ENCODE measurements at regions not wholly inside any gene's neighbourhood (a gene's known extent, or its start where the extent isn't known, plus 50 kb on each side); places are given as distances from the start of the nearest gene placed in this dataset.
A peak's percentile ranks its signal among the peaks of the same experiment; 100 is the strongest.

- Histone ChIP-seq H2BK12ac (ENCODE audit: low read depth, low read length) (no peak overlapping the region), H3K23me2 (ENCODE audit: low read depth, low read length) (peaks cover 12% of the 10 kb centered on the region; the same call in 1 of the 2 replicates), H3K4me1 (replicated peaks in 1 of 4; ENCODE audit: control insufficient read depth in 3 of 4, insufficient read depth in 4 of 4, low read length in 3 of 4) (peaks cover 9 to 29% (median 17%) of the 10 kb centered on the region in 4 experiments; a peak in 6 of 7 replicates), H2BK5ac (ENCODE audit: low read depth, low read length) (peak overlapping the region; percentile 56; the same call in 1 of the 2 replicates), H2AFZ (ENCODE audit: low read length) (no peak overlapping the region), H4K91ac (replicated peaks; ENCODE audit: insufficient read length, low read length) (no peak overlapping the region), H2BK15ac (ENCODE audit: low read length) (no peak overlapping the region), H4K20me1 (replicated peaks in 1 of 2; ENCODE audit: control insufficient read depth in 1 of 2, insufficient read depth in 2 of 2, low read length in 2 of 2) (peaks cover 11 to 12% of the 10 kb centered on the region in 2 experiments), H3K36me3 (ENCODE audit: control insufficient read depth in 2 of 4, insufficient read depth in 4 of 4, low read length in 3 of 4) (no peaks in the 10 kb centered on the region), H3K23ac (ENCODE audit: insufficient read length) (no peak overlapping the region), H3K9ac (replicated peaks in 1 of 4; ENCODE audit: extremely low read depth in 1 of 4, low read depth in 3 of 4, low read length in 3 of 4) (no peak overlapping the region), H2BK20ac (ENCODE audit: low read length) (no peak overlapping the region), H4K5ac (ENCODE audit: insufficient read length, low read depth, low read length) (no peak overlapping the region), H3K18ac (ENCODE audit: extremely low read depth, low read length) (no peak overlapping the region), H3K56ac (replicated peaks; ENCODE audit: insufficient read length, low read depth, low read length) (no peak overlapping the region), H2AK5ac (ENCODE audit: low read depth, low read length) (no peak overlapping the region; the same call in 1 of the 2 replicates), H4K8ac (ENCODE audit: extremely low read depth, insufficient read depth, low read length) (no peak overlapping the region), H3K4me3 (ENCODE audit: extremely low read depth in 1 of 4, insufficient read depth in 2 of 4, low read depth in 3 of 4, low read length in 4 of 4) (no peak overlapping the region), H3K79me1 (ENCODE audit: low read depth, low read length) (peaks cover 9% of the 10 kb centered on the region; the same call in 1 of the 2 replicates), H3K4ac (replicated peaks; ENCODE audit: insufficient read length, low read depth, low read length) (no peak overlapping the region), H3K4me2 (ENCODE audit: insufficient read depth in 1 of 2, low read depth in 2 of 2, low read length in 2 of 2) (no peak overlapping the region; a peak in 1 of 4 replicates), H3K14ac (ENCODE audit: insufficient read length) (no peak overlapping the region), H3K79me2 (ENCODE audit: control insufficient read depth in 1 of 2, insufficient read depth in 2 of 2, low read length in 2 of 2) (peaks cover 20 to 75% of the 10 kb centered on the region in 2 experiments), H2BK120ac (replicated peaks; ENCODE audit: low read depth, low read length) (no peak overlapping the region), H3K27me3 (replicated peaks in 1 of 4; ENCODE audit: control insufficient read depth in 3 of 4, extremely low read depth in 1 of 4, insufficient read depth in 3 of 4, low read length in 3 of 4) (peaks cover 0 to 3% (median 0%) of the 10 kb centered on the region in 4 experiments; a peak in 2 of 7 replicates), H3K27ac (ENCODE audit: low read depth, low read length) (no peak overlapping the region), H3K9me3 (ENCODE audit: insufficient read depth in 2 of 2, low read depth in 1 of 2, low read length in 1 of 2) (no peaks in the 10 kb centered on the region)
- ChIA-PET CTCF (ENCODE audit: partially characterized antibody) (interaction anchor here (0.8 to 10.6 kb wide), 8 partner anchors 11 to 289 kb away, joined by 4 to 240 read pairs (median 8); no protein-coding TSS in a partner anchor), POLR2A (ENCODE audit: partially characterized antibody) (interaction anchor here (4.2 kb wide), 1 partner anchor 81 kb away, joined by 37 read pairs; no protein-coding TSS in a partner anchor)
- TF ChIP-seq YY1 (IDR thresholded peaks at IDR 0.05; ENCODE audit: low read depth, low read length) (peak; percentile 43; the same call in 1 of the 2 replicates), RAD21 (IDR thresholded peaks at IDR 0.05 in 1 of 2, conservative IDR thresholded peaks at IDR 0.05 in 1 of 2; ENCODE audit: low read depth in 2 of 2, low read length in 2 of 2) (no peak)
- no peak for DNase-seq (ENCODE audit: low read depth in 1 of 2, low spot score in 2 of 2)
- FAIRE-seq: no peak
- 83% methylated on average over 2 of the region's 2 CpGs; no CpG with 5 or more reads in 1 of the 2 experiments for WGBS, 2 experiments (ENCODE audit: extremely low coverage in 1 of 2, insufficient coverage in 1 of 2, insufficient read length in 1 of 2, insufficient replicate concordance in 2 of 2, low coverage in 1 of 2, low lambda C conversion rate in 2 of 2, missing lambda C conversion rate in 1 of 2)
These were observed 130.5 kb upstream of the MGAT5 start for GRCh38 chr2:134123332-134123731.

Data from H1 (cell line).